ENCODE measurements at regions not wholly inside any gene's neighbourhood (a gene's known extent, or its start where the extent isn't known, plus 50 kb on each side); places are given as distances from the start of the nearest gene placed in this dataset.

DNA sequence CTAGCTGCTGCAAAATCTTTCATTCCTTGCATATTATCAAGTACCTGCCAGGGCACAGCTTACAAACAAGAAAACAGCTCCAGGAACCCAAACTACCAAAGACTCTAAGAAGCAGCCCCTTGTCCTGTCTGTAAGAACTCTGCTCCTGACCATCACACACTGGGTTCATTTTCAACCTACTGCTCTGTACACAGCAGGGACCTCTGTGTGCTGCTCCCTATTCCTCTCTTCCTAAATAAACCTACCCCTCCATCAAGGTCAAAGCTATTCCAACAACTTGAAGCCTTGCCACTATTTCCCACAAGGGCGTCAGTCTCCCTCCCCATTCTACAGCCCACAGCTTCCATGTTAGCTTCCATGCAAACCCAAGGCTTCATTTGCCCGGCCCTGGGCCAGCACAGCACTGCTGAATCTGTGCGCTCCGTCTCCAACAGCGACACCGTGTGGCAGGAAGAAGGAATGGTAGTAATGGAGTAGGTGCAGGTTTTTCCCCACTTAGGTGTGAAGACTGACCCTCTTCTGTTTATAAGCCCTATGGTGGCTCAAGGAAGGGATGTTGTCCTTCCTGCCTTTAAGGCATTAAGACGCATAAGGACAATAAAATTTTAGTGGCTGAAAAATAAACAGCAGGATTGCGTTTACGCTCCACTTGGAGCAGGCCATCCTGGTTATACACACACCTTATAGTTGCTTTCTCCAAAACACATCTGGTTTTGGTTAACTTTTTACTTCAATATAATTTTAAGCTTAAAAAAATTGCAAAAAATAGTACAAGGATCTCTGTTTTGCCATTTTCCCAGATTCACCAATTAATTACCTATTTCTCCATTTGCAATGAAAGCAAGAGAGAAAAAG is 115.2 kb upstream of the NXT1 start:
- DNase-seq (peak in 1 of 2 donors; percentile 75), ATAC-seq (ENCODE audit: low FRiP score in 2 of 2) (peak; percentile 84 to 91)
- H3K27ac ChIP-seq: no peak overlapping the region
- WGBS, 2 donors: 41 to 43% methylated on average over 9 of the region's 9 CpGs
- TF ChIP-seq EP300 (IDR thresholded peaks at IDR 0.05): no peak
- TF ChIP-seq, protein P1, sequence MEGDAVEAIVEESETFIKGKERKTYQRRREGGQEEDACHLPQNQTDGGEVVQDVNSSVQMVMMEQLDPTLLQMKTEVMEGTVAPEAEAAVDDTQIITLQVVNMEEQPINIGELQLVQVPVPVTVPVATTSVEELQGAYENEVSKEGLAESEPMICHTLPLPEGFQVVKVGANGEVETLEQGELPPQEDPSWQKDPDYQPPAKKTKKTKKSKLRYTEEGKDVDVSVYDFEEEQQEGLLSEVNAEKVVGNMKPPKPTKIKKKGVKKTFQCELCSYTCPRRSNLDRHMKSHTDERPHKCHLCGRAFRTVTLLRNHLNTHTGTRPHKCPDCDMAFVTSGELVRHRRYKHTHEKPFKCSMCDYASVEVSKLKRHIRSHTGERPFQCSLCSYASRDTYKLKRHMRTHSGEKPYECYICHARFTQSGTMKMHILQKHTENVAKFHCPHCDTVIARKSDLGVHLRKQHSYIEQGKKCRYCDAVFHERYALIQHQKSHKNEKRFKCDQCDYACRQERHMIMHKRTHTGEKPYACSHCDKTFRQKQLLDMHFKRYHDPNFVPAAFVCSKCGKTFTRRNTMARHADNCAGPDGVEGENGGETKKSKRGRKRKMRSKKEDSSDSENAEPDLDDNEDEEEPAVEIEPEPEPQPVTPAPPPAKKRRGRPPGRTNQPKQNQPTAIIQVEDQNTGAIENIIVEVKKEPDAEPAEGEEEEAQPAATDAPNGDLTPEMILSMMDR (IDR thresholded peaks at IDR 0.05): peak; percentile 58 to 84 (median 79)
- TF ChIP-seq POLR2AphosphoS5 (IDR thresholded peaks at IDR 0.05): peak in 1 of 2 donors; percentile 28
- no peak for TF ChIP-seq POLR2A (IDR thresholded peaks at IDR 0.05)
- H3K4me3 ChIP-seq: no peak overlapping the region
- peaks cover 0 to 6% (median 0%) of the 10 kb centered on the region in 4 donors for H3K4me1 ChIP-seq
- H3K9me3 ChIP-seq: peaks cover 0 to 5% (median 2%) of the 10 kb centered on the region in 4 donors
- H3K36me3 ChIP-seq: no peaks in the 10 kb centered on the region
- H3K27me3 ChIP-seq: no peaks in the 10 kb centered on the region

DNA sequence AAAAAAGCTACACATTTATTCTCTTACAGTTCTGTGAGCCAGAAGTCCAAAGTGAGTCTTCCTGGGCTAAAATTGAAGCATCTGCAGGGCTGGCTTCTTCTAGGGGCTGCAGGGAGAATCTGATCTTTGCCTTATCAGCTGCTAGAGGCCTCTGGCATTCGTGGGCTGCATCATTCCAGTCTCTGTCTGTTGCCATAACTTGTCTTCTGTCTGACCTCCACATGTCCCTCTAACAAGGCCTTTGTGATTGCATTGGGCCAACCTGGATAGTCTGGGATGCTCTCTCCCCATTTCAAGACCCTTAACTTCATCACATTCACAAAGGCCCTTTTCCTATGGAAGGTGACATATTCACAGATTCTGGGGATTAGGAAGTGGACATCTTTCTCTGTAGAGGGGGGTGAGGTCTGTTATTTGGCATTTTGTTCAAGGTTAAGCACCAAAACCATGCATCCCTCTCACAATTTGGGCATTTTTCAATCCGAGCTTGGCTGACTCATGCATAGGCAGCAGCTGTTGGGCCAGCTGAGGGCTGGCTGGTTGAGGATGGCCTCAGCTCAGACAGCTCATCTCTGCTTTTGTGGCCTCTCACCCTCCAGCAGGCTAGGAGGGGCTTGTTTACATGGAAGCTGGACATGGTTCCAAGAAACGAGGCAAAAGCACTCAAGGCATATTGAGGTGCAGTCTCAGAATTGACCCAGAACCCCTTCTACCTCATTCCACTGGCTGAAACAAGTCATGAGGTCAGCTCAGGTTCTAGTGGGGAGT is 116.1 kb upstream of the NXT1 start:
- no peak overlapping the region for H3K27ac ChIP-seq
- TF ChIP-seq EP300 (IDR thresholded peaks at IDR 0.05) (no peak), POLR2A (IDR thresholded peaks at IDR 0.05) (no peak), POLR2AphosphoS5 (IDR thresholded peaks at IDR 0.05) (no peak)
- TF ChIP-seq, protein P1 (IDR thresholded peaks at IDR 0.05): no peak

DNA sequence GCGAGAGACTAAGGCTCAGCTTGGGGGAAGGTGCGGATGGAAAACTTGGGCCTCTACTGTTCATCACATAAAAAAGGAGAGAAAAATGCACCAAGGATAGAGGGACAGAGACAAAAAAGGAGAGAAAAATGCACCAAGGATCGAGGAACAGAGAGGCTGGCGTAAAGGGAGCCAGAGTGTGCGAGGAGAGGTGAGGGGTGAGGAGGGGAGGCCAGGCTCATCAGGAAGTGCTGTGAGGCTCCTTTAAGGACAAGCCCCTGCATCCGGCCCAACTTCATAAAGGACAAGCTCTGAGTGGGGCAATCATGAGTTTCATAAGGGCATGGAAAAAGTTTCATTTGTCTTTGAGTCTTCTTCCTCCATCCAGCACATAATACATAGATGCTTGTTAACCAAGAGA is 117.2 kb upstream of the NXT1 start:
- no peaks in the 10 kb centered on the region for H3K36me3 ChIP-seq
- no peak for TF ChIP-seq EP300 (IDR thresholded peaks at IDR 0.05)
- TF ChIP-seq, protein P1 (IDR thresholded peaks at IDR 0.05): no peak
- no peak for TF ChIP-seq POLR2A (IDR thresholded peaks at IDR 0.05)
- no peak for TF ChIP-seq POLR2AphosphoS5 (IDR thresholded peaks at IDR 0.05)
- peaks cover 0 to 5% (median 2%) of the 10 kb centered on the region in 4 donors for H3K9me3 ChIP-seq
- DNase-seq: no peak
- WGBS, 2 donors: 92 to 95% methylated on average over 6 of the region's 6 CpGs
- no peak overlapping the region for H3K4me3 ChIP-seq
- no peaks in the 10 kb centered on the region for H3K27me3 ChIP-seq
- peaks cover 0 to 6% (median 1%) of the 10 kb centered on the region in 4 donors for H3K4me1 ChIP-seq
- ATAC-seq (ENCODE audit: low FRiP score in 2 of 2): no peak
- H3K27ac ChIP-seq: no peak overlapping the region

More for the DNA sequence above, 116.1 kb upstream of the NXT1 start:
- no peaks in the 10 kb centered on the region for H3K36me3 ChIP-seq
- ATAC-seq (ENCODE audit: low FRiP score in 2 of 2): peak in 1 of 2 donors; percentile 30
- WGBS, 2 donors: 64 to 78% methylated on average over 3 of the region's 3 CpGs
- peaks cover 0 to 6% (median 0%) of the 10 kb centered on the region in 4 donors for H3K4me1 ChIP-seq
- no peak for DNase-seq
- no peaks in the 10 kb centered on the region for H3K27me3 ChIP-seq
- H3K9me3 ChIP-seq: peaks cover 0 to 5% (median 2%) of the 10 kb centered on the region in 4 donors
- no peak overlapping the region for H3K4me3 ChIP-seq

DNA sequence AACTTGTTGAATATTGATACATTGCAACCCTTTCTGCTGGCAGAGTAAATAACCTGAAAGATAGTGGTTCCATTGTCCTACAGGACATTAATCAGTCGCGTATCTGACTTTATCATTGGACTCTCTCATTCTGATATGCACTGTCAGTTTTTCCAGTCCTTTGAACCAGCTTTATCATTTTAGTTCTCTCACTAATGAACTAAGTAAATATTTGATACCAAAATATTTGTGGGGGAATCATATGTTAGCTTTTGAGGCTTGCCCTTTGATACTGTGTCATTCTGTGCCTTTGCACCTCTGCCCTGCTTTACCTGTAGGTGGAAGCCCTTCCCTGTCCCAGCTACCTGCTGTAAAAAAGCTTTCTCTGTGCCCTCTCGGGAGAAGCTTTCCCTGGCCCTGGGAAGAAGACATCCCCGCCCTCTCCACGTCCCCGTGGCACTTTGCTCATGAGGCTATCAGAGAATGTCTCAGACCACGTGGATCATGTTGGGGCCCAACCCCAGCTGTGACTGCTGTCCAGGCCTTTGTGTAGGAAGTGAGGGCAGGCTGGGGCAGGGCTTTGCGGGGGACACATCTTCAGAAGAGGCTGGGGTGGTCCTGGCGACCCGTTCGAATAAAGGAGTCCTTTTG is 117.8 kb upstream of the NXT1 start:
- Histone ChIP-seq H3K27me3 (no peaks in the 10 kb centered on the region), H3K36me3 (no peaks in the 10 kb centered on the region), H3K4me3 (no peak overlapping the region), H3K4me1 (peaks cover 0 to 6% (median 1%) of the 10 kb centered on the region in 4 donors), H3K9me3 (peaks cover 0 to 5% (median 2%) of the 10 kb centered on the region in 4 donors), H3K27ac (no peak overlapping the region)
- TF ChIP-seq, protein P1 (IDR thresholded peaks at IDR 0.05): no peak
- no peak for TF ChIP-seq POLR2A (IDR thresholded peaks at IDR 0.05)
- no peak for TF ChIP-seq EP300 (IDR thresholded peaks at IDR 0.05)
- ATAC-seq (ENCODE audit: low FRiP score in 2 of 2) (no peak), DNase-seq (no peak)
- 87 to 93% methylated on average over 11 of the region's 11 CpGs for WGBS, 2 donors
